Type B pancreatic cell (in vitro differentiated cells): ENCODE measurements at regions not wholly inside any gene's neighbourhood (a gene's known extent, or its start where the extent isn't known, plus 50 kb on each side); places are given as distances from the start of the nearest gene placed in this dataset.

Source experiments
- DNase-seq: peaks from one replicate; pipeline ENCODE4 v3.0.0; 2021; ENCODE audit warnings: mixed read lengths; ENCODE audit not compliant: unreplicated experiment; ENCODE audit errors: extremely low spot score
- H3K27ac Mint-ChIP-seq: 2 replicates; pipeline ENCODE4 v1.8.0; 2021; ENCODE audit warnings: mild to moderate bottlenecking, mixed read lengths
- H3K27me3 Mint-ChIP-seq: 2 replicates; pipeline ENCODE4 v1.8.0; 2021; ENCODE audit warnings: mixed read lengths
- H3K36me3 Mint-ChIP-seq: 2 replicates; pipeline ENCODE4 v1.8.0; 2021; ENCODE audit warnings: mixed read lengths
- H3K4me1 Mint-ChIP-seq: one replicate; pipeline ENCODE4 v1.8.0; 2021; ENCODE audit warnings: mixed read lengths; ENCODE audit not compliant: unreplicated experiment
- H3K4me3 Mint-ChIP-seq: 2 replicates; pipeline ENCODE4 v1.8.0; 2021; ENCODE audit warnings: mild to moderate bottlenecking, mixed read lengths
- H3K9me3 Mint-ChIP-seq: 2 replicates; pipeline ENCODE4 v1.8.0; 2021; ENCODE audit warnings: mixed read lengths
- TF ChIP-seq, protein P1 (sequence below): fragments of 200-600 bp; sonication (generic); conservative IDR thresholded peaks from 2 replicates; pipeline ENCODE4 v1.5.0; 2021; ENCODE audit warnings: antibody characterized with exemption, mild to moderate bottlenecking

GRCh38 chr10:111493024-111493625, 416.3 kb downstream of the ADRA2A start:
- TF ChIP-seq, protein P1, sequence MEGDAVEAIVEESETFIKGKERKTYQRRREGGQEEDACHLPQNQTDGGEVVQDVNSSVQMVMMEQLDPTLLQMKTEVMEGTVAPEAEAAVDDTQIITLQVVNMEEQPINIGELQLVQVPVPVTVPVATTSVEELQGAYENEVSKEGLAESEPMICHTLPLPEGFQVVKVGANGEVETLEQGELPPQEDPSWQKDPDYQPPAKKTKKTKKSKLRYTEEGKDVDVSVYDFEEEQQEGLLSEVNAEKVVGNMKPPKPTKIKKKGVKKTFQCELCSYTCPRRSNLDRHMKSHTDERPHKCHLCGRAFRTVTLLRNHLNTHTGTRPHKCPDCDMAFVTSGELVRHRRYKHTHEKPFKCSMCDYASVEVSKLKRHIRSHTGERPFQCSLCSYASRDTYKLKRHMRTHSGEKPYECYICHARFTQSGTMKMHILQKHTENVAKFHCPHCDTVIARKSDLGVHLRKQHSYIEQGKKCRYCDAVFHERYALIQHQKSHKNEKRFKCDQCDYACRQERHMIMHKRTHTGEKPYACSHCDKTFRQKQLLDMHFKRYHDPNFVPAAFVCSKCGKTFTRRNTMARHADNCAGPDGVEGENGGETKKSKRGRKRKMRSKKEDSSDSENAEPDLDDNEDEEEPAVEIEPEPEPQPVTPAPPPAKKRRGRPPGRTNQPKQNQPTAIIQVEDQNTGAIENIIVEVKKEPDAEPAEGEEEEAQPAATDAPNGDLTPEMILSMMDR, result no peak
- no peaks in the 10 kb centered on the region for H3K4me1 Mint-ChIP-seq
- H3K27ac Mint-ChIP-seq, result no peak overlapping the region
- peaks cover 4% of the 10 kb centered on the region for H3K27me3 Mint-ChIP-seq
- H3K4me3 Mint-ChIP-seq, result no peak overlapping the region
- H3K9me3 Mint-ChIP-seq, result peaks cover 12% of the 10 kb centered on the region
- no peaks in the 10 kb centered on the region for H3K36me3 Mint-ChIP-seq
- no peak for DNase-seq

- Mint-ChIP-seq H3K36me3 (no peaks in the 10 kb centered on the region), H3K9me3 (no peaks in the 10 kb centered on the region), H3K27me3 (peaks cover 4% of the 10 kb centered on the region), H3K27ac (no peak overlapping the region), H3K4me3 (no peak overlapping the region), H3K4me1 (no peaks in the 10 kb centered on the region)
- DNase-seq, result no peak
- TF ChIP-seq, protein P1, result no peak
Observed at GRCh38 chr10:111498560-111498959, 421.7 kb downstream of the ADRA2A start.

GRCh38 chr10:111504376-111504775, 427.5 kb downstream of the ADRA2A start:
- no peak overlapping the region for H3K27ac Mint-ChIP-seq
- no peaks in the 10 kb centered on the region for H3K36me3 Mint-ChIP-seq
- no peaks in the 10 kb centered on the region for H3K4me1 Mint-ChIP-seq
- DNase-seq, result no peak
- no peaks in the 10 kb centered on the region for H3K9me3 Mint-ChIP-seq
- H3K27me3 Mint-ChIP-seq, result peaks cover 13% of the 10 kb centered on the region
- no peak overlapping the region for H3K4me3 Mint-ChIP-seq
- TF ChIP-seq, protein P1, result no peak

GRCh38 chr10:111506266-111507034, 429.6 kb downstream of the ADRA2A start:
- no peak overlapping the region for H3K4me3 Mint-ChIP-seq
- H3K36me3 Mint-ChIP-seq, result no peaks in the 10 kb centered on the region
- H3K4me1 Mint-ChIP-seq, result no peaks in the 10 kb centered on the region
- TF ChIP-seq, protein P1, result no peak
- DNase-seq, result no peak
- H3K27me3 Mint-ChIP-seq, result peaks cover 13% of the 10 kb centered on the region
- H3K27ac Mint-ChIP-seq, result no peak overlapping the region
- no peaks in the 10 kb centered on the region for H3K9me3 Mint-ChIP-seq

DNA sequence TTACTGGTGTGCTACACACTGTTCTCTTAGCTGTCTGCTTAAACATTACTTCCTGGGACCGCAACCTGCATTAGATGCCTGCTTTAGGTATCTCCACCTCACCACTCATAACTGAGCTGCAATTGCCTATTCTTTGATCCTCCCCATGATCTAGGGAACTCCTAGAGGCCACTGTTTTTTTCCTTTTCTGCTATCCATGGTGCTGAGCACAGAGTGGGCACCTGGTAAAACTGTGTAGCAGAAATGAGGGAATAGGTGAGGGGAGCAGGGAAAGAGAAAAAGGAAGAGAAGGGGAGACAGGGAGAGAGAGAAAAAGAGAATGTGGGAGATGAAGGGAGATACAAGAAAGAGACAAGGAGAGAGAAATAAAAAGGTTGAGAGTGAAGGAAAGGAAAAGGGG, 434.9 kb downstream of the ADRA2A start:
- no peak overlapping the region for H3K4me3 Mint-ChIP-seq
- H3K36me3 Mint-ChIP-seq, result no peaks in the 10 kb centered on the region
- H3K27me3 Mint-ChIP-seq, result peaks cover 9% of the 10 kb centered on the region
- TF ChIP-seq, protein P1, result no peak
- H3K27ac Mint-ChIP-seq, result no peak overlapping the region
- H3K4me1 Mint-ChIP-seq, result no peaks in the 10 kb centered on the region
- H3K9me3 Mint-ChIP-seq, result no peaks in the 10 kb centered on the region
- no peak for DNase-seq
